DND-41 (cell line): ENCODE measurements at regions not wholly inside any gene's neighbourhood (a gene's known extent, or its start where the extent isn't known, plus 50 kb on each side); places are given as distances from the start of the nearest gene placed in this dataset.

Source experiments
- ATAC-seq: fragments of 200-7000 bp; cut with Tn5 transposase; 3 replicates; pipeline ENCODE4 v1.9.1; 2021; ENCODE audit warnings: low read depth; ENCODE audit not compliant: insufficient read depth
- DNase-seq: peaks from one replicate; pipeline ENCODE4 v3.0.0-alpha.2; 2020
- H2AFZ ChIP-seq: 2 replicates; pipeline ENCODE4 v1.6.0; 2012; ENCODE audit warnings: low read depth, low read length
- H3K27ac ChIP-seq: 2 replicates; pipeline ENCODE4 v1.5.1; 2012; ENCODE audit warnings: low read length, inconsistent platforms
- H3K27me3 ChIP-seq: fragments of 200-600 bp; sonication (generic); 2 replicates; pipeline ENCODE4 v1.6.0; 2012; ENCODE audit warnings: low read length, mild to moderate bottlenecking, inconsistent platforms; ENCODE audit not compliant: insufficient read depth, poor library complexity
- H3K36me3 ChIP-seq: 2 replicates; pipeline ENCODE4 v1.5.1; 2012; ENCODE audit warnings: low read length, inconsistent platforms; ENCODE audit not compliant: insufficient read depth
- H3K4me1 ChIP-seq: 2 replicates; pipeline ENCODE4 v1.5.1; 2012; ENCODE audit warnings: mild to moderate bottlenecking, low read length; ENCODE audit not compliant: insufficient read depth
- H3K4me2 ChIP-seq: 2 replicates; pipeline ENCODE4 v1.6.0; 2012; ENCODE audit warnings: mild to moderate bottlenecking, moderate library complexity, low read length, inconsistent platforms; ENCODE audit not compliant: insufficient read depth
- H3K4me3 ChIP-seq, 2 experiments: fragments of 200-600 bp in 1 of 2; shearing (Covaris generic) in 1 of 2; 2 replicates each; pipeline ENCODE4 v1.5.1; 2012 to 2016; ENCODE audit warnings: inconsistent platforms in 2 of 2, low read length in 2 of 2, mild to moderate bottlenecking in 2 of 2, low read depth in 1 of 2, moderate library complexity in 1 of 2
- H3K79me2 ChIP-seq: 2 replicates; pipeline ENCODE4 v1.6.0; 2012; ENCODE audit warnings: low read length, inconsistent platforms; ENCODE audit not compliant: insufficient read depth
- H3K9ac ChIP-seq: 2 replicates; pipeline ENCODE4 v1.6.0; 2012; ENCODE audit warnings: low read depth, mild to moderate bottlenecking, inconsistent platforms, low read length, moderate library complexity
- H3K9me3 ChIP-seq: 2 replicates; pipeline ENCODE4 v1.5.1; 2012; ENCODE audit warnings: low read length, moderate library complexity, mild to moderate bottlenecking, inconsistent platforms; ENCODE audit not compliant: insufficient read depth, severe bottlenecking
- H4K20me1 ChIP-seq: 2 replicates; pipeline ENCODE4 v1.6.0; 2012; ENCODE audit warnings: low read length; ENCODE audit not compliant: insufficient read depth
- EZH2 ChIP-seq: IDR thresholded peaks from 3 replicates; pipeline ENCODE4 v1.6.1; 2012; ENCODE audit warnings: borderline replicate concordance, low read depth, mild to moderate bottlenecking, moderate library complexity, low read length, inconsistent platforms; ENCODE audit not compliant: severe bottlenecking
- TF ChIP-seq, protein P1 (sequence below): IDR thresholded peaks from 2 replicates; pipeline ENCODE4 v1.5.1; 2012; ENCODE audit warnings: borderline replicate concordance, low read length, moderate library complexity, mild to moderate bottlenecking; ENCODE audit not compliant: poor library complexity, severe bottlenecking; ENCODE audit errors: extremely low read depth

DNA sequence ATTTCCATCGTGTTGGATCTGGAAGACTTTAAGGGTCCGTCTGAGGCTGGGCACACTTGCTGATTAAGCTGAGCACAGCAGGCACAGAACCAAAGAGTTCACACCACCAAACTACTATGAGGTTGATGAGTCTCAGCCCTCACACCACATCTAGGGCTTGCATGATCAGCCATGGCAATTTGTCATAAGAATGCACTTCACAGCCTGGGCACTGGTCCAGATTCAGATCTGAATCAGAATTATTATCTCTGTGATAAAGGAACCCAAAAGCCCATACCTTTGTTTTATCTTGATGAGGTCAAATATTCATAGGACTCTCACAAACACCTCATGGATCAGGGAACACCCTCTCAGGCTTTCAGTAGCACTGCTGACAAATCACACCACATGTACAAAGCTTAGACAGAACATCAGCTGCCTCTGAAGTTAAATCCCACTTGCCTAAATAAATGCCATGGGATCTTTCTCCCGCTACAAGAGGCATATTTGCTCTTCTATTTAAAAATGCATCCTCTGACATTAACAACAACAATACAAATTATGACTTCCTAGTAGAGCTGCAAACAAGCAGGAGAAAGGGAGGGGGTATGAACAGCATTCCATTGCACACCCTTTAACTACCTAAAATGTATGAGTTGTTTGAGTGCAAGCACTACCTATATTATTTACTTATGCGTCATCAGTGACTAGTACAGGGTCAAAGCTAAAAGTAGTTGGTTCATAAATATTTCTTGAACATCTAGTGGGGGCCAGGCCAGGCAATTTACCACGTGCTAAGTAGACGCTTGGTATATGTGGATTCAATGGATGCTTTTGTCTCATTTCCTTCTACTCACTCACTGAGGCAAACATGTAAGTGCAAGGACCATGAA is 186.3 kb upstream of the FGF13 start:
- Histone ChIP-seq H3K79me2 (no peaks in the 10 kb centered on the region), H4K20me1 (no peaks in the 10 kb centered on the region), H3K27ac (no peak overlapping the region), H3K4me2 (no peak overlapping the region), H2AFZ (no peak overlapping the region), H3K4me1 (no peaks in the 10 kb centered on the region), H3K36me3 (no peaks in the 10 kb centered on the region), H3K9ac (no peak overlapping the region), H3K27me3 (no peaks in the 10 kb centered on the region), H3K4me3 (no peak overlapping the region), H3K9me3 (no peaks in the 10 kb centered on the region)
- DNase-seq (no peak), ATAC-seq (no peak)
- TF ChIP-seq EZH2, result no peak
- TF ChIP-seq, protein P1, sequence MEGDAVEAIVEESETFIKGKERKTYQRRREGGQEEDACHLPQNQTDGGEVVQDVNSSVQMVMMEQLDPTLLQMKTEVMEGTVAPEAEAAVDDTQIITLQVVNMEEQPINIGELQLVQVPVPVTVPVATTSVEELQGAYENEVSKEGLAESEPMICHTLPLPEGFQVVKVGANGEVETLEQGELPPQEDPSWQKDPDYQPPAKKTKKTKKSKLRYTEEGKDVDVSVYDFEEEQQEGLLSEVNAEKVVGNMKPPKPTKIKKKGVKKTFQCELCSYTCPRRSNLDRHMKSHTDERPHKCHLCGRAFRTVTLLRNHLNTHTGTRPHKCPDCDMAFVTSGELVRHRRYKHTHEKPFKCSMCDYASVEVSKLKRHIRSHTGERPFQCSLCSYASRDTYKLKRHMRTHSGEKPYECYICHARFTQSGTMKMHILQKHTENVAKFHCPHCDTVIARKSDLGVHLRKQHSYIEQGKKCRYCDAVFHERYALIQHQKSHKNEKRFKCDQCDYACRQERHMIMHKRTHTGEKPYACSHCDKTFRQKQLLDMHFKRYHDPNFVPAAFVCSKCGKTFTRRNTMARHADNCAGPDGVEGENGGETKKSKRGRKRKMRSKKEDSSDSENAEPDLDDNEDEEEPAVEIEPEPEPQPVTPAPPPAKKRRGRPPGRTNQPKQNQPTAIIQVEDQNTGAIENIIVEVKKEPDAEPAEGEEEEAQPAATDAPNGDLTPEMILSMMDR, result no peak

DNA sequence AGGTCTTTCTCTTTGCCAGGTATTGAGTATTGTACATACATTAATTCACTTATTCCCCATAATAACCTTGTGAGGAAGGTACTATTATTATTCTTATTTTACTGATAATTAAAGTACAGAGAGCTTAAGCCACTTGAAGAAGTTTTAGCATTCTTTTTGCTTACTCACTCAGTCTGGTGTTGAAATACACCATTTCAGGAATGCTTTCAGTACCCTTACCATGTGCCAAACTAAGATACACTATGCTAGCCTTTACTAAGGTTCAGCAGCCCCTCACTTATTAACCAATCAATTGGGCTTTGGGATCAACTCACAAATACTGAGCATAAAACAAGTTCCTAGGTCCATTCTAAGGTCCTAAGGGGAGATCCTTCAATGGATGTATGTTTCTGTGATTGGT is 179.0 kb upstream of the FGF13 start:
- no peak for TF ChIP-seq EZH2
- TF ChIP-seq, protein P1, result no peak
- Histone ChIP-seq H3K9me3 (no peaks in the 10 kb centered on the region), H3K4me3 (no peak overlapping the region), H2AFZ (no peak overlapping the region), H3K4me2 (no peak overlapping the region), H3K79me2 (no peaks in the 10 kb centered on the region), H3K9ac (no peak overlapping the region), H4K20me1 (no peaks in the 10 kb centered on the region), H3K27ac (no peak overlapping the region), H3K4me1 (no peaks in the 10 kb centered on the region), H3K36me3 (no peaks in the 10 kb centered on the region), H3K27me3 (no peaks in the 10 kb centered on the region)
- ATAC-seq, result no peak
- DNase-seq, result no peak

DNA sequence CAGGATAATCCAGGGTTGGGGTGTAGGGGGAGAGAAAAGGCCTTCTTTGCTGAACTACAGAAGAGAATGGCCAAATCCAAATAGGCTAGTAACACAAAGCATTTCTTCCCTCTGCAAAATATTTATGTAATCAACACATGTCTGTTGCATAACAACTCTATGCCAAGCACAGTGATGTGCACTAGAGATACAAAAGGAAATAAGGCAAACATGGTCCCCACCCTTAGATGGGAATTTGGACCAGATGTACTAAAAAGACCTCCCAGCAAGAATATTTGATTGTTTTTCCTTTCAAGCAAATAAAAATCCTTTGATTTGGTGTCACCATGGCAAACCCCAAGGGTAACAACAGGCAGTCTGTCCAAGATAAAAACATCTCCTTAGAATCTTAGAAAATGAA is 177.6 kb upstream of the FGF13 start:
- no peak for ATAC-seq
- H3K9me3 ChIP-seq, result no peaks in the 10 kb centered on the region
- no peaks in the 10 kb centered on the region for H4K20me1 ChIP-seq
- no peak for DNase-seq
- no peak overlapping the region for H2AFZ ChIP-seq
- no peak overlapping the region for H3K4me3 ChIP-seq
- no peak overlapping the region for H3K9ac ChIP-seq
- no peaks in the 10 kb centered on the region for H3K27me3 ChIP-seq
- no peaks in the 10 kb centered on the region for H3K79me2 ChIP-seq
- TF ChIP-seq EZH2, result no peak
- TF ChIP-seq, protein P1, result no peak
- no peak overlapping the region for H3K4me2 ChIP-seq
- H3K27ac ChIP-seq, result no peak overlapping the region
- no peaks in the 10 kb centered on the region for H3K36me3 ChIP-seq
- H3K4me1 ChIP-seq, result no peaks in the 10 kb centered on the region
